ENCODE measurements at regions not wholly inside any gene's neighbourhood (a gene's known extent, or its start where the extent isn't known, plus 50 kb on each side); places are given as distances from the start of the nearest gene placed in this dataset.

DNA sequence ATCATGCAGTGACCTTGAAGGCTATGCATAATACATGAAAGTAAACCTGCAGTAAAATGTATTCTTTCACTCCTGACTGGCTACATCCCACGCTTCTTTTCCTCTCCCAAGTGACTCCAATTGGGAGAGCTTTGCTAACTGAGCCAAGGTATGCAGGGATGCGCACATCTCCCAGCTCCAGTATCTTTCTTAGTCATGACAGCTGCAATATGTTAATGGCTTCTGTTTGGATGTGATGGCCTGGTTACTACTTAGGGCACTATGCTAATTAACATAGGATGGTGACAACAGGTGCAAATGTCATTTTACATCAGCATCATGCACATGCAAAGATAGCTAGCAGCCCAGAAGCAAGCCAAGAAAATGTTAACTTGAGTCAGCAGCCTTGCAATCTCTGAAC lies 134.7 kb downstream of the POU4F1 start:
- H3F3A ChIP-seq (replicated peaks; ENCODE audit: low read depth) = no peaks in the 10 kb centered on the region
- Mint-ChIP-seq H3K27ac (no peak overlapping the region), H3K4me1 (peaks cover 12% of the 10 kb centered on the region), H3K36me3 (ENCODE audit: low read depth) (no peaks in the 10 kb centered on the region), H3K27me3 (ENCODE audit: insufficient read depth, low read depth, poor library complexity) (peaks cover 3% of the 10 kb centered on the region), H3K9me3 (no peaks in the 10 kb centered on the region; the same call in 2 of the 3 replicates), H3K4me3 (no peak overlapping the region)
- H3K27ac ChIP-seq (ENCODE audit: low read depth) = no peak overlapping the region
- ATAC-seq (no peak), DNase-seq (ENCODE audit: low spot score) (peak; percentile 4)
- H4K20me1 ChIP-seq (replicated peaks; ENCODE audit: insufficient read depth) = no peaks in the 10 kb centered on the region
- H3K4me2 ChIP-seq = no peak overlapping the region
- TF ChIP-seq, protein P1, sequence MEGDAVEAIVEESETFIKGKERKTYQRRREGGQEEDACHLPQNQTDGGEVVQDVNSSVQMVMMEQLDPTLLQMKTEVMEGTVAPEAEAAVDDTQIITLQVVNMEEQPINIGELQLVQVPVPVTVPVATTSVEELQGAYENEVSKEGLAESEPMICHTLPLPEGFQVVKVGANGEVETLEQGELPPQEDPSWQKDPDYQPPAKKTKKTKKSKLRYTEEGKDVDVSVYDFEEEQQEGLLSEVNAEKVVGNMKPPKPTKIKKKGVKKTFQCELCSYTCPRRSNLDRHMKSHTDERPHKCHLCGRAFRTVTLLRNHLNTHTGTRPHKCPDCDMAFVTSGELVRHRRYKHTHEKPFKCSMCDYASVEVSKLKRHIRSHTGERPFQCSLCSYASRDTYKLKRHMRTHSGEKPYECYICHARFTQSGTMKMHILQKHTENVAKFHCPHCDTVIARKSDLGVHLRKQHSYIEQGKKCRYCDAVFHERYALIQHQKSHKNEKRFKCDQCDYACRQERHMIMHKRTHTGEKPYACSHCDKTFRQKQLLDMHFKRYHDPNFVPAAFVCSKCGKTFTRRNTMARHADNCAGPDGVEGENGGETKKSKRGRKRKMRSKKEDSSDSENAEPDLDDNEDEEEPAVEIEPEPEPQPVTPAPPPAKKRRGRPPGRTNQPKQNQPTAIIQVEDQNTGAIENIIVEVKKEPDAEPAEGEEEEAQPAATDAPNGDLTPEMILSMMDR (conservative IDR thresholded peaks at IDR 0.05; ENCODE audit: low read depth in 2 of 2) = no peak
- TF ChIP-seq ZNF331 (CRISPR knock-in tag; IDR thresholded peaks at IDR 0.05; ENCODE audit: low read depth) (no peak), EZH2phosphoT487 (IDR thresholded peaks at IDR 0.05; ENCODE audit: unreplicated experiment) (no peak), ZNF114 (CRISPR knock-in tag; IDR thresholded peaks at IDR 0.05) (no peak), NANOG (IDR thresholded peaks at IDR 0.05; ENCODE audit: borderline replicate concordance) (no peak), CREB1 (CRISPR knock-in tag; IDR thresholded peaks at IDR 0.05; ENCODE audit: low read depth) (no peak), EZH2 (IDR thresholded peaks at IDR 0.05; ENCODE audit: low read depth, unreplicated experiment) (no peak), STAT1 (IDR thresholded peaks at IDR 0.05; ENCODE audit: unreplicated experiment) (no peak), JUNB (IDR thresholded peaks at IDR 0.05; ENCODE audit: unreplicated experiment) (no peak), POLR2AphosphoS5 (IDR thresholded peaks at IDR 0.05; ENCODE audit: low read depth) (no peak)
- TF ChIP-seq, protein P2, sequence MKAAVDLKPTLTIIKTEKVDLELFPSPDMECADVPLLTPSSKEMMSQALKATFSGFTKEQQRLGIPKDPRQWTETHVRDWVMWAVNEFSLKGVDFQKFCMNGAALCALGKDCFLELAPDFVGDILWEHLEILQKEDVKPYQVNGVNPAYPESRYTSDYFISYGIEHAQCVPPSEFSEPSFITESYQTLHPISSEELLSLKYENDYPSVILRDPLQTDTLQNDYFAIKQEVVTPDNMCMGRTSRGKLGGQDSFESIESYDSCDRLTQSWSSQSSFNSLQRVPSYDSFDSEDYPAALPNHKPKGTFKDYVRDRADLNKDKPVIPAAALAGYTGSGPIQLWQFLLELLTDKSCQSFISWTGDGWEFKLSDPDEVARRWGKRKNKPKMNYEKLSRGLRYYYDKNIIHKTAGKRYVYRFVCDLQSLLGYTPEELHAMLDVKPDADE (IDR thresholded peaks at IDR 0.05) = no peak
- TF ChIP-seq, protein P3, sequence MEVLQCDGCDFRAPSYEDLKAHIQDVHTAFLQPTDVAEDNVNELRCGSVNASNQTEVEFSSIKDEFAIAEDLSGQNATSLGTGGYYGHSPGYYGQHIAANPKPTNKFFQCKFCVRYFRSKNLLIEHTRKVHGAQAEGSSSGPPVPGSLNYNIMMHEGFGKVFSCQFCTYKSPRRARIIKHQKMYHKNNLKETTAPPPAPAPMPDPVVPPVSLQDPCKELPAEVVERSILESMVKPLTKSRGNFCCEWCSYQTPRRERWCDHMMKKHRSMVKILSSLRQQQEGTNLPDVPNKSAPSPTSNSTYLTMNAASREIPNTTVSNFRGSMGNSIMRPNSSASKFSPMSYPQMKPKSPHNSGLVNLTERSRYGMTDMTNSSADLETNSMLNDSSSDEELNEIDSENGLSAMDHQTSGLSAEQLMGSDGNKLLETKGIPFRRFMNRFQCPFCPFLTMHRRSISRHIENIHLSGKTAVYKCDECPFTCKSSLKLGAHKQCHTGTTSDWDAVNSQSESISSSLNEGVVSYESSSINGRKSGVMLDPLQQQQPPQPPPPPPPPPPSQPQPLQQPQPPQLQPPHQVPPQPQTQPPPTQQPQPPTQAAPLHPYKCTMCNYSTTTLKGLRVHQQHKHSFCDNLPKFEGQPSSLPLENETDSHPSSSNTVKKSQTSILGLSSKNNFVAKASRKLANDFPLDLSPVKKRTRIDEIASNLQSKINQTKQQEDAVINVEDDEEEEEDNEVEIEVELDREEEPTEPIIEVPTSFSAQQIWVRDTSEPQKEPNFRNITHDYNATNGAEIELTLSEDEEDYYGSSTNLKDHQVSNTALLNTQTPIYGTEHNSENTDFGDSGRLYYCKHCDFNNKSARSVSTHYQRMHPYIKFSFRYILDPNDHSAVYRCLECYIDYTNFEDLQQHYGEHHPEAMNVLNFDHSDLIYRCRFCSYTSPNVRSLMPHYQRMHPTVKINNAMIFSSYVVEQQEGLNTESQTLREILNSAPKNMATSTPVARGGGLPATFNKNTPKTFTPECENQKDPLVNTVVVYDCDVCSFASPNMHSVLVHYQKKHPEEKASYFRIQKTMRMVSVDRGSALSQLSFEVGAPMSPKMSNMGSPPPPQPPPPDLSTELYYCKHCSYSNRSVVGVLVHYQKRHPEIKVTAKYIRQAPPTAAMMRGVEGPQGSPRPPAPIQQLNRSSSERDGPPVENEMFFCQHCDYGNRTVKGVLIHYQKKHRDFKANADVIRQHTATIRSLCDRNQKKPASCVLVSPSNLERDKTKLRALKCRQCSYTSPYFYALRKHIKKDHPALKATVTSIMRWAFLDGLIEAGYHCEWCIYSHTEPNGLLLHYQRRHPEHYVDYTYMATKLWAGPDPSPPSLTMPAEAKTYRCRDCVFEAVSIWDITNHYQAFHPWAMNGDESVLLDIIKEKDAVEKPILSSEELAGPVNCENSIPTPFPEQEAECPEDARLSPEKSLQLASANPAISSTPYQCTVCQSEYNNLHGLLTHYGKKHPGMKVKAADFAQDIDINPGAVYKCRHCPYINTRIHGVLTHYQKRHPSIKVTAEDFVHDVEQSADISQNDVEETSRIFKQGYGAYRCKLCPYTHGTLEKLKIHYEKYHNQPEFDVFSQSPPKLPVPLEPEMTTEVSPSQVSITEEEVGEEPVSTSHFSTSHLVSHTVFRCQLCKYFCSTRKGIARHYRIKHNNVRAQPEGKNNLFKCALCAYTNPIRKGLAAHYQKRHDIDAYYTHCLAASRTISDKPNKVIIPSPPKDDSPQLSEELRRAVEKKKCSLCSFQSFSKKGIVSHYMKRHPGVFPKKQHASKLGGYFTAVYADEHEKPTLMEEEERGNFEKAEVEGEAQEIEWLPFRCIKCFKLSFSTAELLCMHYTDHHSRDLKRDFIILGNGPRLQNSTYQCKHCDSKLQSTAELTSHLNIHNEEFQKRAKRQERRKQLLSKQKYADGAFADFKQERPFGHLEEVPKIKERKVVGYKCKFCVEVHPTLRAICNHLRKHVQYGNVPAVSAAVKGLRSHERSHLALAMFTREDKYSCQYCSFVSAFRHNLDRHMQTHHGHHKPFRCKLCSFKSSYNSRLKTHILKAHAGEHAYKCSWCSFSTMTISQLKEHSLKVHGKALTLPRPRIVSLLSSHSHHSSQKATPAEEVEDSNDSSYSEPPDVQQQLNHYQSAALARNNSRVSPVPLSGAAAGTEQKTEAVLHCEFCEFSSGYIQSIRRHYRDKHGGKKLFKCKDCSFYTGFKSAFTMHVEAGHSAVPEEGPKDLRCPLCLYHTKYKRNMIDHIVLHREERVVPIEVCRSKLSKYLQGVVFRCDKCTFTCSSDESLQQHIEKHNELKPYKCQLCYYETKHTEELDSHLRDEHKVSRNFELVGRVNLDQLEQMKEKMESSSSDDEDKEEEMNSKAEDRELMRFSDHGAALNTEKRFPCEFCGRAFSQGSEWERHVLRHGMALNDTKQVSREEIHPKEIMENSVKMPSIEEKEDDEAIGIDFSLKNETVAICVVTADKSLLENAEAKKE (CRISPR knock-in tag; IDR thresholded peaks at IDR 0.05) = no peak
- TF ChIP-seq, protein P4, sequence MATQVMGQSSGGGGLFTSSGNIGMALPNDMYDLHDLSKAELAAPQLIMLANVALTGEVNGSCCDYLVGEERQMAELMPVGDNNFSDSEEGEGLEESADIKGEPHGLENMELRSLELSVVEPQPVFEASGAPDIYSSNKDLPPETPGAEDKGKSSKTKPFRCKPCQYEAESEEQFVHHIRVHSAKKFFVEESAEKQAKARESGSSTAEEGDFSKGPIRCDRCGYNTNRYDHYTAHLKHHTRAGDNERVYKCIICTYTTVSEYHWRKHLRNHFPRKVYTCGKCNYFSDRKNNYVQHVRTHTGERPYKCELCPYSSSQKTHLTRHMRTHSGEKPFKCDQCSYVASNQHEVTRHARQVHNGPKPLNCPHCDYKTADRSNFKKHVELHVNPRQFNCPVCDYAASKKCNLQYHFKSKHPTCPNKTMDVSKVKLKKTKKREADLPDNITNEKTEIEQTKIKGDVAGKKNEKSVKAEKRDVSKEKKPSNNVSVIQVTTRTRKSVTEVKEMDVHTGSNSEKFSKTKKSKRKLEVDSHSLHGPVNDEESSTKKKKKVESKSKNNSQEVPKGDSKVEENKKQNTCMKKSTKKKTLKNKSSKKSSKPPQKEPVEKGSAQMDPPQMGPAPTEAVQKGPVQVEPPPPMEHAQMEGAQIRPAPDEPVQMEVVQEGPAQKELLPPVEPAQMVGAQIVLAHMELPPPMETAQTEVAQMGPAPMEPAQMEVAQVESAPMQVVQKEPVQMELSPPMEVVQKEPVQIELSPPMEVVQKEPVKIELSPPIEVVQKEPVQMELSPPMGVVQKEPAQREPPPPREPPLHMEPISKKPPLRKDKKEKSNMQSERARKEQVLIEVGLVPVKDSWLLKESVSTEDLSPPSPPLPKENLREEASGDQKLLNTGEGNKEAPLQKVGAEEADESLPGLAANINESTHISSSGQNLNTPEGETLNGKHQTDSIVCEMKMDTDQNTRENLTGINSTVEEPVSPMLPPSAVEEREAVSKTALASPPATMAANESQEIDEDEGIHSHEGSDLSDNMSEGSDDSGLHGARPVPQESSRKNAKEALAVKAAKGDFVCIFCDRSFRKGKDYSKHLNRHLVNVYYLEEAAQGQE (IDR thresholded peaks at IDR 0.05; ENCODE audit: unreplicated experiment) = no peak
- H3K9me2 ChIP-seq (ENCODE audit: insufficient read depth) = no peaks in the 10 kb centered on the region
- H3K79me2 ChIP-seq (replicated peaks; ENCODE audit: insufficient read depth) = no peaks in the 10 kb centered on the region
- no peaks in the 10 kb centered on the region for H3K36me3 ChIP-seq (ENCODE audit: insufficient read depth)
- H3K27me3 ChIP-seq (ENCODE audit: insufficient read depth) = no peaks in the 10 kb centered on the region
- no peak overlapping the region for H2AFZ ChIP-seq
- H3K4me3 ChIP-seq = no peak overlapping the region
- peaks cover 9% of the 10 kb centered on the region; the same call in 1 of the 2 replicates for H3K4me1 ChIP-seq (ENCODE audit: insufficient read depth)

Measured in GM23338 (cell line).